Stomach (tissue), 8 donors: ENCODE measurements at regions not wholly inside any gene's neighbourhood (a gene's known extent, or its start where the extent isn't known, plus 50 kb on each side); places are given as distances from the start of the nearest gene placed in this dataset.
A peak's percentile ranks its signal among the peaks of the same experiment; 100 is the strongest.
"Not testable (repeated sequence)": the region's sequence is repeated elsewhere in the genome, so short reads cannot be mapped to it uniquely, and the experiment has no call there.

Experiments
- DNase-seq, 2 donors: peaks; one replicate each; pipeline versions ENCODE4 v3.0.0 to v3.0.0-alpha.2; 2013 to 2019
- H3K27ac ChIP-seq, 5 donors: fragments of 200-600 bp in 4 of 5; sonication (generic) in 4 of 5; one replicate each; pipeline ENCODE4 v1.5.1; 2013 to 2019; ENCODE audit warnings: mild to moderate bottlenecking in 1 of 5, moderate library complexity in 1 of 5
- H3K27me3 ChIP-seq, 3 donors: fragments of 200-600 bp; sonication (generic); one replicate each; pipeline ENCODE4 v1.5.1; 2017 to 2019; ENCODE audit warnings: mixed run types in 1 of 3
- H3K36me3 ChIP-seq, 4 donors: fragments of 200-600 bp; sonication (generic); 1 replicate in 3 of 4; 2 replicates in 1 of 4; pipeline ENCODE4 v1.5.1; 2016 to 2019
- H3K4me1 ChIP-seq, 4 donors: fragments of 200-600 bp; sonication (generic); one replicate each; pipeline ENCODE4 v1.5.1; 2016 to 2019
- H3K4me3 ChIP-seq, 4 donors: fragments of 200-600 bp; sonication (generic) in 3 of 4; one replicate each; pipeline ENCODE4 v1.5.1; 2016 to 2019; ENCODE audit warnings: mild to moderate bottlenecking in 1 of 4
- H3K9me3 ChIP-seq, 4 donors: fragments of 200-600 bp; sonication (generic); one replicate each; pipeline ENCODE4 v1.5.1; 2016 to 2019
- CTCF ChIP-seq, 7 experiments: fragments of 450-650 bp in 4 of 7; fragments of 200-600 bp in 3 of 7; sonication (generic) in 3 of 7; IDR thresholded peaks; one replicate each; pipeline ENCODE4 v1.5.1; 2016 to 2019; ENCODE audit warnings: antibody characterized with exemption in 7 of 7, control low read depth in 2 of 7, mild to moderate bottlenecking in 1 of 7
- EP300 ChIP-seq: sonication (generic); formaldehyde crosslinking; IDR thresholded peaks from one replicate; pipeline ENCODE4 v1.6.1; 2017; ENCODE audit warnings: antibody characterized with exemption
- POLR2A ChIP-seq, 4 donors: fragments of 450-650 bp; IDR thresholded peaks; one replicate each; pipeline ENCODE4 v1.6.1; 2016; ENCODE audit warnings: antibody characterized with exemption in 4 of 4, control low read depth in 2 of 4, mild to moderate bottlenecking in 1 of 4, moderate library complexity in 1 of 4
- POLR2AphosphoS5 ChIP-seq, 3 donors: sonication (generic); formaldehyde crosslinking; IDR thresholded peaks; one replicate each; pipeline ENCODE4 v1.6.1; 2016; ENCODE audit warnings: antibody characterized with exemption in 3 of 3
- WGBS, 5 donors: extraction: QIAGEN DNeasy Blood & Tissue Kit in 3 of 5; methylation state at CpG; one replicate each; pipeline versions ENCODE4 v1.1.5 to v1.1.7; 2013 to 2018; 5-methylcytosine and 5-hydroxymethylcytosine counted together
- intact Hi-C: fragments of 100-400 bp; cut with DNase I; formaldehyde crosslinking; loops from one replicate; pipeline ENCODE4 v1.15.1; 2023; ENCODE audit warnings: low total_unique reads
- donor health status: healthy with polysubstance abuse.
- donor health status: Bipolar disorder and iron deficiency.
- donor health status: healthy.

- WGBS, 5 donors: 61 to 83% (median 68%) methylated on average over 12 to 18 of the region's 18 CpGs
- Histone ChIP-seq H3K9me3 (peaks cover 0 to 4% (median 1%) of the 10 kb centered on the region in 4 donors), H3K27me3 (peaks cover 0 to 72% (median 22%) of the 10 kb centered on the region in 3 donors), H3K27ac (peak overlapping the region in 1 of 5 donors; percentile 71), H3K4me3 (no peak overlapping the region), H3K36me3 (no peaks in the 10 kb centered on the region), H3K4me1 (peaks cover 5 to 33% (median 30%) of the 10 kb centered on the region in 4 donors)
- DNase-seq: no peak
- TF ChIP-seq CTCF (IDR thresholded peaks at IDR 0.05) (no peak), POLR2AphosphoS5 (IDR thresholded peaks at IDR 0.05) (no peak), EP300 (no peak), POLR2A (IDR thresholded peaks at IDR 0.05) (no peak)
- intact Hi-C loops: loop anchor here (5.0 kb wide), 1 partner anchor 283 kb away; no protein-coding TSS in a partner anchor
Measured at GRCh38 chr11:69914286-69915150, 95.3 kb upstream of the FGF3 start.

- Histone ChIP-seq H3K27me3 (peaks cover 0 to 72% (median 16%) of the 10 kb centered on the region in 3 donors), H3K4me1 (peaks cover 5 to 32% (median 26%) of the 10 kb centered on the region in 4 donors), H3K4me3 (no peak overlapping the region), H3K27ac (peak overlapping the region in 2 of 5 donors; percentile 64 to 71), H3K36me3 (no peaks in the 10 kb centered on the region), H3K9me3 (peaks cover 0 to 4% (median 1%) of the 10 kb centered on the region in 4 donors)
- WGBS, 5 donors: 34 to 51% (median 43%) methylated on average over 6 of the region's 6 CpGs
- no peak for TF ChIP-seq EP300
- TF ChIP-seq CTCF (IDR thresholded peaks at IDR 0.05): no peak
- no peak for TF ChIP-seq POLR2A (IDR thresholded peaks at IDR 0.05)
- TF ChIP-seq POLR2AphosphoS5 (IDR thresholded peaks at IDR 0.05): no peak
- intact Hi-C loops: no loop called here
- DNase-seq: no peak
Measured at GRCh38 chr11:69915151-69915500, 95.9 kb upstream of the FGF3 start.

- intact Hi-C loops: no loop called here
Measured at GRCh38 chr11:69915501-69916250, 96.5 kb upstream of the FGF3 start.

GRCh38 chr11:69916251-69916649 lies 97.0 kb upstream of the FGF3 start:
- peak overlapping the region in 3 of 5 donors; percentile 64 to 71 (median 65) for H3K27ac ChIP-seq
- H3K4me3 ChIP-seq, DNase-seq, H3K9me3 ChIP-seq, H3K36me3 ChIP-seq, intact Hi-C loops: not testable (repeated sequence)
- 55 to 73% (median 57%) methylated on average over 7 to 8 of the region's 8 CpGs for WGBS, 5 donors
- H3K4me1 ChIP-seq: peaks cover 5 to 32% (median 26%) of the 10 kb centered on the region in 4 donors
- peaks cover 0 to 60% (median 5%) of the 10 kb centered on the region in 3 donors for H3K27me3 ChIP-seq

More at GRCh38 chr11:69915501-69916250, 96.5 kb upstream of the FGF3 start:
- H3K4me3 ChIP-seq: peak overlapping the region in 3 of 4 donors; percentile 1 to 25 (median 10)
- TF ChIP-seq CTCF (IDR thresholded peaks at IDR 0.05) (peak in 5 of 7 experiments; percentile 29 to 78 (median 61)), POLR2AphosphoS5 (IDR thresholded peaks at IDR 0.05) (no peak)
- peaks cover 5 to 32% (median 26%) of the 10 kb centered on the region in 4 donors for H3K4me1 ChIP-seq
- H3K27me3 ChIP-seq: peaks cover 0 to 66% (median 11%) of the 10 kb centered on the region in 3 donors
- WGBS, 5 donors: 12 to 22% (median 20%) methylated on average over 13 to 18 of the region's 18 CpGs
- DNase-seq: peak; percentile 85 to 93
- H3K27ac ChIP-seq: peak overlapping the region in 4 of 5 donors; percentile 43 to 71 (median 64)
- H3K9me3 ChIP-seq: peaks cover 0 to 4% (median 1%) of the 10 kb centered on the region in 4 donors
- H3K36me3 ChIP-seq: no peaks in the 10 kb centered on the region
